HG02759 (cell line): ENCODE measurements at regions not wholly inside any gene's neighbourhood (a gene's known extent, or its start where the extent isn't known, plus 50 kb on each side); places are given as distances from the start of the nearest gene placed in this dataset.

Experiments used
- ATAC-seq: cut with Tn5 transposase; IDR thresholded peaks from one replicate; pipeline ENCODE4 v1.9.1; 2021; ENCODE audit warnings: mild to moderate bottlenecking, moderate library complexity; ENCODE audit not compliant: unreplicated experiment

DNA sequence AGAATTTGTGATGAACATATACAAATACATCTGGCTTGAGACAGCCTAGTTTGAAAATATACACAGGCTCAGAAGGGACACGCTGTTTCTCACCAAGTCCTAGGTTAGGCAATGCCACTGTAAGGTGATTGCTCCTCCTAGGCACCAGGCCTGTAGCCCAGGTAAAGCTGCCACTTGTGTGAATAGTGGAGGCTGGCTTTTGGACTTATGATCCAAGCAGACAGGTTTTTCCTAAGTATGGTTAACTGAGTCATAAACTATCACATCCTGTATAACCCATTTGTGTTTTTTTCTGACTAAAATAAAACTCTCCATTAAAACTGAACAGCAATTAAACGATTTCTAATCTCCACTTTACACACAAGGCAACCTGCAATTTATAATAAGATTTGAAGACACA is 81.0 kb downstream of the SEMA4F start:
- ATAC-seq = no peak

GRCh38 chr2:74735564-74735963 is 81.5 kb downstream of the SEMA4F start:
- no peak for ATAC-seq

GRCh38 chr2:74736589-74736988 is 82.5 kb downstream of the SEMA4F start:
- no peak for ATAC-seq

DNA sequence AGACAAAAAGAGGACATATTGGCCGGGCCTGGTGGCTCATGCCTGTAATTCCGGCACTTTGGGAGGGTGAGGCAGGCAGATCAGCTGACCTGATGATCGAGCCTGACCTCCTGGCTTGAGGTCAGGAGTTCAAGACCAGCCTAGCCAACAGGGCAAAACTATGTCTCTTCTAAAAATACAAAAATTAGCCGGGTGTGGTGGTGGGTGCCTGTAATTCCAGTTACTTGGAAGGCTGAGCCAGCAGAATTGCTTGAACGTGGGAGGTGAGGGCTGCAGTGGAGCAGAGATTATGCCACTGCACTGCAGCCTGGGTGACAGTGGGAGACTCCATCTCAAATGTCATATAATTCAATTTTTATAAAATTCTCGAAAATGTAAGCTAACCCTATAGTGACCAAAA is 84.5 kb downstream of the SEMA4F start:
- no peak for ATAC-seq

DNA sequence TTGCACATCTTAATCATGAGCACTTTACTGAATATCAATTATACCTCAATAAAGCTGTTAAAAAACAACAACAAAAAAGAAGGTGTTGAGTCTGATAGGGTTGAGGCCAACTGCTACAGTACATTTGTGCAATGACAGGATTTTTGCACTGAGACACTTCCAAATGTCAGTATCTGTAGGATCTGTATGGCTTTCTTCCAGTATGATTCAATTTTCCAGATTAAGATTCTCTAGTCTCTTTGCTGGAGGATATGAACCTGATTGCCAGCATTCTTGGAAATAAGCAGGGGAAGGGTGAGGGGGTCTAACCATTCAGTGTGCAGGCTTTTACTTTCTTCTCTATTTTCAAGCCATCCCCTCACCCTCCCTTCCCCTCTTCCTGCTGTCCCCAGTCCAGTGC is 85.1 kb downstream of the SEMA4F start:
- no peak for ATAC-seq

- ATAC-seq = no peak
Measured at GRCh38 chr2:74739733-74740241, 85.7 kb downstream of the SEMA4F start.

DNA sequence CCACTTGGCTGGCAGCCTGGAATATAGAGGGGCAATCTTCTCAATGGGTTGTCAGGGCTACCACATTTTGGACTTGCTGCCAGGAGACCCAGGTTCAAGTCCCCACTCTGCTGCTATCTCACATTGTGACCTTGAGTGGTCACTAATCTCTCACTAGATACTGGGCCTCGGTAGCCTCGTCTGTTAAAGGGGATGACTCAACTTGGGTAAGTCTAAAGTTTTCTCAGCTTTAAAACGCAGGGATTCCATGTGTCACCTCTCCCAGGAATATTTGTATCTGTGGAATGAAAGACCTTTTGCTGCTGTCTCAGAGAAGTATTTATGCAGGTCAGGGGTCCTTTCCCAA is 86.3 kb downstream of the SEMA4F start:
- no peak for ATAC-seq

DNA sequence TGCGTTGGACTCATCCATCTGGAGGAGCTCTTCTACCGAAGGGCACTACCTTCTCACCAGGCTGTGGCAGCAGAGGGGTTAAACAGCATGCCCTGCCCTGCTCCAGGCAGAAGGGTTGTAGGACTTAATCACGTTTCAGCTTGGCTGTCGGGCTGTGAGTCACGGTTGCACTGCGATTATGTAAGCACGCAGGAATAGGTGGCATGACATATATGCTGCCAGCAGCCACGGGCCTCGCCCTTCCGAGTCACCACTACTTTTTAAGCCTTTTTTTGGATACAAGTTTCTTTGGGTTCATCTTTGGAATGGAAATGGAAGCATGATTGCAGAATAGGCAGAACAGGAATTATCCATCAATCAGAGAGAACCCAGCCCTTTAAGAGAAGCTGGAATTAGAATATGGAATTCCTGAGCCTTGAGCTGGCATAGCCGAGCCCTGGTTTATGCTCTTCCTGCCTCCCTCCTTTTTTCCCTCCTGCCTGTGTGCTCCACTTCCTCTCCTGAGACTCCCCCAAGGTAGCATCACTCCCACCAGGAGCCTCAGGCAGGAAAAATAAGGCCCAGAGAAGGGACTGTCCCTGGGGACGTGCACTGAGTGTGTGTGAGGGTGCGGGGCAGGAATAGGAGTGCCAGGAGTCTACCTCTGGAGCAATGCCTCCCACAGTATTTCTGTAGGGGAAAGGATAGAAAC is 86.8 kb downstream of the SEMA4F start:
- ATAC-seq = no peak

DNA sequence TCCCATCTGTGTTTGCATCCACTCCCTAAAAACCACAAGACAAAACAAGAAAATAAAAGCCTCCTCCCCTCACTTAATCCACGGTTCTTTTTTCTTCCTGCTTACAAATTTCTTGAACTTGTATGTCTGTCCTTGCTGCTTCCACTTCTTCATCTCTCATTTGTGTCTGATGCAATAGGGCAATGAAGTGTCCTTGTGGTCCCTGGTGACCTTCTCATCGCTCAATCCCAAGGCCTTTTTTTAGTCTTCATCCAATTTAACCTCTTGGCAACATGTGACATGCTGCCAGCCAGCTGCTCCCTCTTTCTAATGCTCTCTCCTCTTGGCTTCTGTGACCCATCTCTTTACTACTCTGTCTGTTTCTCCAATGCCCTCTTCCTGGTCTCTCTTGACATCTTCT is 87.6 kb downstream of the SEMA4F start:
- ATAC-seq = no peak

- no peak for ATAC-seq
Measured at GRCh38 chr2:74742471-74742870, 88.4 kb downstream of the SEMA4F start.

- no peak for ATAC-seq
Measured at GRCh38 chr2:74743039-74743438, 89.0 kb downstream of the SEMA4F start.

GRCh38 chr2:74743778-74744177 is 89.7 kb downstream of the SEMA4F start:
- ATAC-seq = no peak

DNA sequence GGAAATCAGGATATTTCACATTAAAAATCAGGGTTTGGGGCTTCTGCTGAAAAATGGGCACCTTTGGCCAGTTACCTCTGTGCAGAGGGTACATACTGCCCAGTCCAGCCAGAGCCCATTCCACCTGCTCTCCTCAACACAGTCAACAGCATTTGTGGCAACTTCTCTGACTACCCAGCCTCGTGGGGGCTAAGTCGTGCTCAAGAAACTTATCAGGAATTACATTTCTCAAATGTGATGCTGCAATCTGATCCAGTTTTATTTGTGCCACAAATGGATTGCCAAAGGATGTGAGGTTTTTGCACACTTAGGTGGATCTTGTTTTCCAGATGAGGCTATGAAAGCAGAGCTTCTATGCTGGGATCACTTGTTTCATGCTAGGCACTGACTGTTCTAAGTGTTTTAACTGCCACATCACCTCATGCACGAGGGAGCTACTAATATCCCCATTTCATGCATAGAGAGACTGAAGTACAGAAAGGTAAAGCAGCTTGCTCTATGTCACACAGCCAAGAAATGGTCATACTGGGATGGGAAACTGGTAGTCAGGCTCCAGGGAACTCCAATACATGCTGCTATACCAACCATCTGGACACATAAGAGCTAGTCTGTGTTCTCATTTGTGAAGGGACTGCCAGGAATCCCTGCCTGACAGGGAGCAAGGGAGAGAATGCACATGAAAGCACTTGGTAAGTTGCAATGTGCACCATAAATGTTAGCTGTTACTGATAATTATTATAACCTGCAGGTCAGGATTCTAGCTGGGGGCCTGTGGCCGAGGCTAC is 89.0 kb upstream of the HK2 start:
- no peak for ATAC-seq

DNA sequence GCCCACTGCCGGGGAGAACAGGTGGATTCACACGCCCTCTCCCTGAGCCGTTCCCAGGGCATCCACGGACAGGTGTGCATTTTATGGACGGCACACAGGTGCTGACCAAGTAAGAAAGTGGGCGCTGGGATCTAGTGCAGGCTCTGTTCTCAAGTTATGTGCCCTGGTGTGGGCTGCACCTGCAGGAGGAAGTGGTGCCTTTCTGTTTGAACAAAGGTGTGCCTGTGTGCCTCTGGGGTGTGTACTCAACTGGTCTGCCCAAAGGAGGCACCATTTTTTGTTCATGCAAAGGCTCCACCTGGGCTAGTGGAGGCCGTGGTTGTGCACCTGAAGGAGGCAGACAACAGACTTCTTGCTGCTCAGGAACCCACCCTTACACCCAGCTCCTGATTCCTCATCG is 88.2 kb upstream of the HK2 start:
- ATAC-seq = no peak

- no peak for ATAC-seq
Measured at GRCh38 chr2:74746480-74746879, 87.4 kb upstream of the HK2 start.

- ATAC-seq = no peak
Measured at GRCh38 chr2:74747411-74748080, 86.4 kb upstream of the HK2 start.

DNA sequence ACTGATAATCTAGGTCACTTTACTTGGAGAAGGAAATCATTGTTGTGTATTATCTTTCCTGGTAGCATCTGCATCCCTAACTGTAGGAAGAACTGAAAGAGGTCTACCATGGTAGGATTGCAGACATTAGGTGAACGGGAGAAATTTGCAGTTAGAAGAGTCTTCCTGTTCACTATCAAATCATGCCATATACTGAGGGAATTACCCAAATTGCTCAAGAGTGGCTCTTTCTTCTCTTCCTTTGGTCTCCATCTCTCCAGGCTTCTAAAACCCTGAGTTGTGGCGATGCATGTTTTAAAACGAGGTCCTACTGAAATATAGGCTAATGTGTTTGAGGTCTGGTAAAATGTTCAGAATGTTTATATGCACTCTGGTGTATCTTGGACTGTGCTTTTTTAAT is 85.3 kb upstream of the HK2 start:
- ATAC-seq = no peak

- no peak for ATAC-seq
Measured at GRCh38 chr2:74749432-74749831, 84.5 kb upstream of the HK2 start.

GRCh38 chr2:74751981-74752851 is 81.7 kb upstream of the HK2 start:
- no peak for ATAC-seq

DNA sequence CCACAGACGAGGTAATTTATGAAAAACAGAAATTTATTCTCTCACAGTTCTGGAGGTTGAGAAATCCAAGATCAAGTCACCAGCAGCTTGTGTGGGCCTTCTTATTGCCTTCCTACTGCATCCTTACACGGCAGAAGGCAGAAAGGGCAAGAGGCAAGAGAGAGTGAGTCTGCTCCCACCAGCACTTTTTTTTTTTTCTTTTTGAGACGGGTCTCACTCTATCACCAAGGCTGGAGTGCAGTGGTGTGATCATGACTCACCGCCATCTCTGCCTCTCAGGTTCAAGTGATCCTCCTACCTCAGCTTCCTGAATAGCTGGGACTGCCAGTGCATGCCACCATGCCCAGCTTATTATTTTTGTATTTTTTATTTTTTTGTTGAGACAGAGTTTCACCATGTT is 78.5 kb upstream of the HK2 start:
- ATAC-seq = no peak

DNA sequence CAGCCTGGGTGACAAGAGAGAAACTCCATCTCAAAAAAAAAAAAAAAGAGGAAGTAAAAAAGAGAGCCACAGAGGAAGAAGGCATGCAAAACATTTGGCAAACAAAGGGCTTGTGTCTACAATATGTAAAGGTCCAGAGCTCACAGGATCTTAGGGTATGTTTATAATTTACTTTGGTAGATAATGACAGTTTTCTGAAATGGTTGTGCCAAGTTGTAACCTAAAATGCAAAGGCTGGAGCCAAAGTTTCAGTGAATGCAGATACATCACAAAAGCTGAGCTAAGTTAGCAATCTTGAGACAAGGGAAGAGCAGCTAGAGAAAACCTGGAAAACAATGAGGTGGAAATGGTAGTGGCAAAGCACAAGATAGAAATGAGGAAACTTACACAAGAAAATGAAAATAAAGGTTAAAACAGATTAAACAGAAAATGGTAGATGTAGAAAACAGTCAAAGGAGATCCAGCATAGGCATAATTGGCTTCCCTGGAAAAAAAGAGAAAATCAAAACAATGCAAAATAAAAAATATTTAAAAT is 77.5 kb upstream of the HK2 start:
- ATAC-seq = no peak
